K562 (cell line): ENCODE measurements at regions not wholly inside any gene's neighbourhood (a gene's known extent, or its start where the extent isn't known, plus 50 kb on each side); places are given as distances from the start of the nearest gene placed in this dataset.
A peak's percentile ranks its signal among the peaks of the same experiment; 100 is the strongest.

ENCODE experiments used
- ARHGAP35 ChIP-seq: fragments of 450-650 bp; IDR thresholded peaks from 2 replicates; pipeline ENCODE4 v1.6.1; 2018; ENCODE audit not compliant: partially characterized antibody
- CREB5 ChIP-seq: fragments of 250-450 bp; sonication (Bioruptor Pico); IDR thresholded peaks from 2 replicates; pipeline ENCODE4 v1.5.0; 2020; ENCODE audit warnings: mild to moderate bottlenecking
- ELF4 ChIP-seq: fragments of 450-650 bp; formaldehyde crosslinking; IDR thresholded peaks from 2 replicates; pipeline ENCODE4 v1.4.0; 2022; ENCODE audit warnings: missing genetic modification characterization
- FOXM1 ChIP-seq, 2 experiments: fragments of 450-650 bp in 1 of 2; sonication (generic) in 1 of 2; formaldehyde crosslinking in 1 of 2; IDR thresholded peaks; 2 replicates each; pipeline versions ENCODE4 v1.6.1 to v1.9.0; 2017 to 2022; ENCODE audit warnings: low read depth in 2 of 2, mild to moderate bottlenecking in 2 of 2, missing genetic modification reagents in 1 of 2, moderate library complexity in 1 of 2
- KLF13 ChIP-seq: fragments of 450-650 bp; IDR thresholded peaks from 2 replicates; pipeline ENCODE4 v1.6.1; 2016; ENCODE audit warnings: missing genetic modification characterization, low read depth, mild to moderate bottlenecking, missing compliant biosample characterization, moderate library complexity, borderline replicate concordance
- LCOR ChIP-seq: sonication (generic); formaldehyde crosslinking; IDR thresholded peaks from 2 replicates; pipeline ENCODE4 v1.8.0; 2022; ENCODE audit warnings: mild to moderate bottlenecking, missing genetic modification reagents
- NR4A1 ChIP-seq, 2 experiments: fragments of 250-450 bp in 1 of 2; fragments of 450-650 bp in 1 of 2; sonication (Bioruptor Pico) in 1 of 2; IDR thresholded peaks; 2 replicates each; pipeline versions ENCODE4 v1.4.0 to v1.6.1; 2016 to 2020; ENCODE audit warnings: mild to moderate bottlenecking in 2 of 2, missing compliant biosample characterization in 1 of 2, missing genetic modification characterization in 1 of 2, moderate library complexity in 1 of 2
- PURB ChIP-seq: sonication (generic); formaldehyde crosslinking; IDR thresholded peaks from 2 replicates; pipeline ENCODE4 v1.9.0; 2021; ENCODE audit warnings: low read depth, mild to moderate bottlenecking, missing genetic modification reagents
- RBM22 ChIP-seq: fragments of 200-400 bp; formaldehyde crosslinking; IDR thresholded peaks from 2 replicates; pipeline ENCODE4 v1.6.1; 2018; ENCODE audit warnings: low read length, low read depth; ENCODE audit not compliant: poor library complexity, severe bottlenecking
- SIRT6 ChIP-seq: IDR thresholded peaks from one replicate; pipeline ENCODE4 v1.6.1; 2012; ENCODE audit warnings: low read depth, mild to moderate bottlenecking, control low read depth, inconsistent platforms, low read length, moderate library complexity
- SPI1 ChIP-seq: IDR thresholded peaks from 2 replicates; pipeline ENCODE4 v1.6.1; 2011; ENCODE audit warnings: low read depth, low read length, control low read depth, borderline replicate concordance
- TFAM ChIP-seq: fragments of 250-450 bp; sonication (Bioruptor Pico); conservative IDR thresholded peaks from 2 replicates; pipeline ENCODE4 v1.5.0; 2021; ENCODE audit warnings: mild to moderate bottlenecking, moderate library complexity
- ZNF24 ChIP-seq: fragments of 450-650 bp; IDR thresholded peaks from 2 replicates; pipeline ENCODE4 v1.6.1; 2016
- ZNF655 ChIP-seq: fragments of 250-450 bp; sonication (Bioruptor Pico); IDR thresholded peaks from 2 replicates; pipeline ENCODE4 v1.5.0; 2021
- ZNF77 ChIP-seq: fragments of 250-450 bp; sonication (Bioruptor Pico); IDR thresholded peaks from 2 replicates; pipeline ENCODE4 v1.5.0; 2020
- TF ChIP-seq, protein P1 (sequence below): fragments of 250-450 bp; sonication (Bioruptor Pico); IDR thresholded peaks from 2 replicates; pipeline ENCODE4 v1.8.0; 2022; ENCODE audit warnings: moderate library complexity, mild to moderate bottlenecking, inconsistent platforms
- TF ChIP-seq, protein P2 (sequence below): sonication (generic); formaldehyde crosslinking; IDR thresholded peaks from 2 replicates; pipeline ENCODE4 v1.8.1; 2023; ENCODE audit warnings: missing genetic modification reagents, mild to moderate bottlenecking, borderline replicate concordance
- TF ChIP-seq, protein P3 (sequence below): conservative IDR thresholded peaks from 2 replicates; pipeline ENCODE4 v1.6.1; 2011; ENCODE audit warnings: low read depth, mild to moderate bottlenecking, low read length; ENCODE audit not compliant: control insufficient read depth

- TF ChIP-seq NR4A1 (CRISPR knock-in tag; IDR thresholded peaks at IDR 0.05) (no peak), NR4A1 (tag; IDR thresholded peaks at IDR 0.05) (no peak), ZNF77 (CRISPR knock-in tag) (no peak), SIRT6 (no peak), TFAM (CRISPR knock-in tag) (no peak), ZNF655 (CRISPR knock-in tag) (no peak), FOXM1 (IDR thresholded peaks at IDR 0.05; ENCODE audit: low read depth) (no peak), FOXM1 (CRISPR knock-in tag; IDR thresholded peaks at IDR 0.05; ENCODE audit: low read depth) (no peak), PURB (CRISPR knock-in tag) (no peak), ZNF24 (no peak; the same call in 1 of the 2 replicates), ARHGAP35 (no peak), LCOR (CRISPR knock-in tag) (0 out of 2 replicates have a peak, but pooled peaks have one; percentile 38), RBM22 (no peak), CREB5 (CRISPR knock-in tag) (no peak), ELF4 (CRISPR knock-in tag) (no peak), KLF13 (tag) (no peak), SPI1 (no peak)
- TF ChIP-seq, protein P1, sequence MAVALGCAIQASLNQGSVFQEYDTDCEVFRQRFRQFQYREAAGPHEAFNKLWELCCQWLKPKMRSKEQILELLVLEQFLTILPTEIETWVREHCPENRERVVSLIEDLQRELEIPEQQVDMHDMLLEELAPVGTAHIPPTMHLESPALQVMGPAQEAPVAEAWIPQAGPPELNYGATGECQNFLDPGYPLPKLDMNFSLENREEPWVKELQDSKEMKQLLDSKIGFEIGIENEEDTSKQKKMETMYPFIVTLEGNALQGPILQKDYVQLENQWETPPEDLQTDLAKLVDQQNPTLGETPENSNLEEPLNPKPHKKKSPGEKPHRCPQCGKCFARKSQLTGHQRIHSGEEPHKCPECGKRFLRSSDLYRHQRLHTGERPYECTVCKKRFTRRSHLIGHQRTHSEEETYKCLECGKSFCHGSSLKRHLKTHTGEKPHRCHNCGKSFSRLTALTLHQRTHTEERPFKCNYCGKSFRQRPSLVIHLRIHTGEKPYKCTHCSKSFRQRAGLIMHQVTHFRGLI: no peak
- TF ChIP-seq, protein P2, sequence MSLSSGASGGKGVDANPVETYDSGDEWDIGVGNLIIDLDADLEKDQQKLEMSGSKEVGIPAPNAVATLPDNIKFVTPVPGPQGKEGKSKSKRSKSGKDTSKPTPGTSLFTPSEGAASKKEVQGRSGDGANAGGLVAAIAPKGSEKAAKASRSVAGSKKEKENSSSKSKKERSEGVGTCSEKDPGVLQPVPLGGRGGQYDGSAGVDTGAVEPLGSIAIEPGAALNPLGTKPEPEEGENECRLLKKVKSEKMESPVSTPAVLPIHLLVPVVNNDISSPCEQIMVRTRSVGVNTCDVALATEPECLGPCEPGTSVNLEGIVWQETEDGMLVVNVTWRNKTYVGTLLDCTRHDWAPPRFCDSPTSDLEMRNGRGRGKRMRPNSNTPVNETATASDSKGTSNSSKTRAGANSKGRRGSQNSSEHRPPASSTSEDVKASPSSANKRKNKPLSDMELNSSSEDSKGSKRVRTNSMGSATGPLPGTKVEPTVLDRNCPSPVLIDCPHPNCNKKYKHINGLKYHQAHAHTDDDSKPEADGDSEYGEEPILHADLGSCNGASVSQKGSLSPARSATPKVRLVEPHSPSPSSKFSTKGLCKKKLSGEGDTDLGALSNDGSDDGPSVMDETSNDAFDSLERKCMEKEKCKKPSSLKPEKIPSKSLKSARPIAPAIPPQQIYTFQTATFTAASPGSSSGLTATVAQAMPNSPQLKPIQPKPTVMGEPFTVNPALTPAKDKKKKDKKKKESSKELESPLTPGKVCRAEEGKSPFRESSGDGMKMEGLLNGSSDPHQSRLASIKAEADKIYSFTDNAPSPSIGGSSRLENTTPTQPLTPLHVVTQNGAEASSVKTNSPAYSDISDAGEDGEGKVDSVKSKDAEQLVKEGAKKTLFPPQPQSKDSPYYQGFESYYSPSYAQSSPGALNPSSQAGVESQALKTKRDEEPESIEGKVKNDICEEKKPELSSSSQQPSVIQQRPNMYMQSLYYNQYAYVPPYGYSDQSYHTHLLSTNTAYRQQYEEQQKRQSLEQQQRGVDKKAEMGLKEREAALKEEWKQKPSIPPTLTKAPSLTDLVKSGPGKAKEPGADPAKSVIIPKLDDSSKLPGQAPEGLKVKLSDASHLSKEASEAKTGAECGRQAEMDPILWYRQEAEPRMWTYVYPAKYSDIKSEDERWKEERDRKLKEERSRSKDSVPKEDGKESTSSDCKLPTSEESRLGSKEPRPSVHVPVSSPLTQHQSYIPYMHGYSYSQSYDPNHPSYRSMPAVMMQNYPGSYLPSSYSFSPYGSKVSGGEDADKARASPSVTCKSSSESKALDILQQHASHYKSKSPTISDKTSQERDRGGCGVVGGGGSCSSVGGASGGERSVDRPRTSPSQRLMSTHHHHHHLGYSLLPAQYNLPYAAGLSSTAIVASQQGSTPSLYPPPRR (CRISPR knock-in tag): no peak
- TF ChIP-seq, protein P3, sequence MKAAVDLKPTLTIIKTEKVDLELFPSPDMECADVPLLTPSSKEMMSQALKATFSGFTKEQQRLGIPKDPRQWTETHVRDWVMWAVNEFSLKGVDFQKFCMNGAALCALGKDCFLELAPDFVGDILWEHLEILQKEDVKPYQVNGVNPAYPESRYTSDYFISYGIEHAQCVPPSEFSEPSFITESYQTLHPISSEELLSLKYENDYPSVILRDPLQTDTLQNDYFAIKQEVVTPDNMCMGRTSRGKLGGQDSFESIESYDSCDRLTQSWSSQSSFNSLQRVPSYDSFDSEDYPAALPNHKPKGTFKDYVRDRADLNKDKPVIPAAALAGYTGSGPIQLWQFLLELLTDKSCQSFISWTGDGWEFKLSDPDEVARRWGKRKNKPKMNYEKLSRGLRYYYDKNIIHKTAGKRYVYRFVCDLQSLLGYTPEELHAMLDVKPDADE: no peak
These were observed 87.0 kb upstream of the TSPAN5 start (continued) for GRCh38 chr4:98745366-98745765.
